GM18508 (cell line): ENCODE measurements at regions not wholly inside any gene's neighbourhood (a gene's known extent, or its start where the extent isn't known, plus 50 kb on each side); places are given as distances from the start of the nearest gene placed in this dataset.
"Not testable (repeated sequence)": the region's sequence is repeated elsewhere in the genome, so short reads cannot be mapped to it uniquely, and the experiment has no call there.

ENCODE experiments used
- ATAC-seq: cut with Tn5 transposase; IDR thresholded peaks from one replicate; pipeline ENCODE4 v1.9.1; 2021; ENCODE audit warnings: moderate number of reproducible peaks; ENCODE audit not compliant: insufficient read depth, unreplicated experiment

GRCh38 chr10:109732254-109732965 lies 190.9 kb downstream of the XPNPEP1 start:
- no peak for ATAC-seq

- ATAC-seq, result not testable (repeated sequence)
These were observed 193.4 kb downstream of the XPNPEP1 start for GRCh38 chr10:109729895-109730294.

- no peak for ATAC-seq
These were observed 195.9 kb downstream of the XPNPEP1 start for GRCh38 chr10:109727436-109727835.

- ATAC-seq, result no peak
These were observed 196.8 kb downstream of the XPNPEP1 start for GRCh38 chr10:109726473-109726872.

GRCh38 chr10:109723305-109723704 lies 200.0 kb downstream of the XPNPEP1 start:
- ATAC-seq, result no peak

GRCh38 chr10:109721453-109722064 lies 201.8 kb downstream of the XPNPEP1 start:
- no peak for ATAC-seq

- no peak for ATAC-seq
These were observed 217.2 kb downstream of the XPNPEP1 start for GRCh38 chr10:109706026-109706560.

- ATAC-seq, result no peak
These were observed 221.6 kb downstream of the XPNPEP1 start for GRCh38 chr10:109701633-109702215.

- no peak for ATAC-seq
These were observed 224.2 kb downstream of the XPNPEP1 start for GRCh38 chr10:109698882-109699664.

GRCh38 chr10:109698086-109698485 lies 225.2 kb downstream of the XPNPEP1 start:
- no peak for ATAC-seq

- no peak for ATAC-seq
These were observed 226.1 kb downstream of the XPNPEP1 start for GRCh38 chr10:109696981-109697775.

- no peak for ATAC-seq
These were observed 226.8 kb downstream of the XPNPEP1 start for GRCh38 chr10:109696462-109696861.

GRCh38 chr10:109695988-109696387 lies 227.3 kb downstream of the XPNPEP1 start:
- no peak for ATAC-seq

GRCh38 chr10:109689785-109690184 lies 233.5 kb downstream of the XPNPEP1 start:
- ATAC-seq, result no peak

GRCh38 chr10:109679478-109679877 lies 243.8 kb downstream of the XPNPEP1 start:
- no peak for ATAC-seq

GRCh38 chr10:109678857-109679256 lies 244.5 kb downstream of the XPNPEP1 start:
- no peak for ATAC-seq

GRCh38 chr10:109676703-109677102 lies 246.6 kb downstream of the XPNPEP1 start:
- ATAC-seq, result no peak

- ATAC-seq, result no peak
These were observed 254.6 kb downstream of the XPNPEP1 start for GRCh38 chr10:109668703-109669102.

- ATAC-seq, result no peak
These were observed 255.1 kb downstream of the XPNPEP1 start for GRCh38 chr10:109668154-109668665.

- ATAC-seq, result no peak
These were observed 258.0 kb downstream of the XPNPEP1 start for GRCh38 chr10:109665321-109665720.
